ENCODE measurements at regions not wholly inside any gene's neighbourhood (a gene's known extent, or its start where the extent isn't known, plus 50 kb on each side); places are given as distances from the start of the nearest gene placed in this dataset.

GRCh38 chr3:132236701-132237651 is 80.2 kb upstream of the ACP3 start:
- DNase-seq (ENCODE audit: low read depth, low spot score), result no peak

- DNase-seq (ENCODE audit: low read depth, low spot score), result no peak
These were observed 79.6 kb upstream of the ACP3 start for GRCh38 chr3:132237652-132238032.

GRCh38 chr3:132239587-132239986 is 77.6 kb upstream of the ACP3 start:
- no peak for DNase-seq (ENCODE audit: low read depth, low spot score)

GRCh38 chr3:132241776-132242514 is 75.3 kb upstream of the ACP3 start:
- no peak for DNase-seq (ENCODE audit: low read depth, low spot score)

GRCh38 chr3:132242790-132243189 is 74.4 kb upstream of the ACP3 start:
- no peak for DNase-seq (ENCODE audit: low read depth, low spot score)

GRCh38 chr3:132245552-132246142 is 71.6 kb upstream of the ACP3 start:
- no peak for DNase-seq (ENCODE audit: low read depth, low spot score)

GRCh38 chr3:132246212-132246611 is 71.0 kb upstream of the ACP3 start:
- DNase-seq (ENCODE audit: low read depth, low spot score), result no peak

- DNase-seq (ENCODE audit: low read depth, low spot score), result no peak
These were observed 70.0 kb upstream of the ACP3 start for GRCh38 chr3:132247211-132247610.

GRCh38 chr3:132248490-132248889 is 68.7 kb upstream of the ACP3 start:
- DNase-seq (ENCODE audit: low read depth, low spot score), result no peak

GRCh38 chr3:132253262-132253878 is 63.8 kb upstream of the ACP3 start:
- DNase-seq (ENCODE audit: low read depth, low spot score), result peak; percentile 15

GRCh38 chr3:132254076-132254755 is 63.0 kb upstream of the ACP3 start:
- DNase-seq (ENCODE audit: low read depth, low spot score), result no peak

- no peak for DNase-seq (ENCODE audit: low read depth, low spot score)
These were observed 62.0 kb upstream of the ACP3 start for GRCh38 chr3:132255041-132255745.

GRCh38 chr3:132256989-132257388 is 60.2 kb upstream of the ACP3 start:
- peak; percentile 57 for DNase-seq (ENCODE audit: low read depth, low spot score)

- no peak for DNase-seq (ENCODE audit: low read depth, low spot score)
These were observed 55.7 kb upstream of the ACP3 start for GRCh38 chr3:132261506-132261905.

- no peak for DNase-seq (ENCODE audit: low read depth, low spot score)
These were observed 54.9 kb upstream of the ACP3 start for GRCh38 chr3:132262305-132262704.

- DNase-seq (ENCODE audit: low read depth, low spot score), result no peak
These were observed 54.3 kb upstream of the ACP3 start for GRCh38 chr3:132262956-132263355.

- no peak for DNase-seq (ENCODE audit: low read depth, low spot score)
These were observed 52.2 kb upstream of the ACP3 start for GRCh38 chr3:132265028-132265427.

GRCh38 chr3:132265488-132265887 is 51.7 kb upstream of the ACP3 start:
- DNase-seq (ENCODE audit: low read depth, low spot score), result no peak

- no peak for DNase-seq (ENCODE audit: low read depth, low spot score)
These were observed 49.7 kb upstream of the ACP3 start for GRCh38 chr3:132267391-132267993.

Data from ELF-1 (cell line).